ENCODE measurements at regions not wholly inside any gene's neighbourhood (a gene's known extent, or its start where the extent isn't known, plus 50 kb on each side); places are given as distances from the start of the nearest gene placed in this dataset.
"Not testable (repeated sequence)": the region's sequence is repeated elsewhere in the genome, so short reads cannot be mapped to it uniquely, and the experiment has no call there.

DNA sequence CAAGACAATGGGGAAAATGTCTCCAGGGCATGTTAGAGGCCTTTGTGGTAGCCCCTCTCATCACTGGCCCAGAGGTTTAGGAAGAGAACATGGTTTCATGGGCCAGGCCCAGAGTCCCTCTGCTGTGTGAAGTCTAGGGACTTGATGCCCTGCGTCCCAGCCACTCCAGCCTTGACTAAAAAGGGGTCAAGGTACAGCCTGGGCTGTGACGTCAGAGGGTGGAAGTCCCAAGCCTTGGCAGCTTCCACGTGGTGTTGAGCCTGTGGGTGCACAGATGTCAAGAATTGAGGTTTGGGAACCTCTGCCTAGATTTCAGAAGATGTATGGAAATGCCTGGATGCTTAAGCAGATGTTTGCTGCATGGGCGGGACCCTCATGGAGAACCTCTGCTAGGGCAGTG is 485.5 kb downstream of the PRR16 start:
- TF ChIP-seq, protein P1, sequence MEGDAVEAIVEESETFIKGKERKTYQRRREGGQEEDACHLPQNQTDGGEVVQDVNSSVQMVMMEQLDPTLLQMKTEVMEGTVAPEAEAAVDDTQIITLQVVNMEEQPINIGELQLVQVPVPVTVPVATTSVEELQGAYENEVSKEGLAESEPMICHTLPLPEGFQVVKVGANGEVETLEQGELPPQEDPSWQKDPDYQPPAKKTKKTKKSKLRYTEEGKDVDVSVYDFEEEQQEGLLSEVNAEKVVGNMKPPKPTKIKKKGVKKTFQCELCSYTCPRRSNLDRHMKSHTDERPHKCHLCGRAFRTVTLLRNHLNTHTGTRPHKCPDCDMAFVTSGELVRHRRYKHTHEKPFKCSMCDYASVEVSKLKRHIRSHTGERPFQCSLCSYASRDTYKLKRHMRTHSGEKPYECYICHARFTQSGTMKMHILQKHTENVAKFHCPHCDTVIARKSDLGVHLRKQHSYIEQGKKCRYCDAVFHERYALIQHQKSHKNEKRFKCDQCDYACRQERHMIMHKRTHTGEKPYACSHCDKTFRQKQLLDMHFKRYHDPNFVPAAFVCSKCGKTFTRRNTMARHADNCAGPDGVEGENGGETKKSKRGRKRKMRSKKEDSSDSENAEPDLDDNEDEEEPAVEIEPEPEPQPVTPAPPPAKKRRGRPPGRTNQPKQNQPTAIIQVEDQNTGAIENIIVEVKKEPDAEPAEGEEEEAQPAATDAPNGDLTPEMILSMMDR (IDR thresholded peaks at IDR 0.05): not testable (repeated sequence)
- TF ChIP-seq POLR2A, POLR2AphosphoS5 (IDR thresholded peaks at IDR 0.05): not testable (repeated sequence)
